ES-I3 (cell line): ENCODE measurements at regions not wholly inside any gene's neighbourhood (a gene's known extent, or its start where the extent isn't known, plus 50 kb on each side); places are given as distances from the start of the nearest gene placed in this dataset.

ENCODE experiments used
- H3K36me3 ChIP-seq: 2 replicates; pipeline ENCODE4 v1.6.1; 2013; ENCODE audit warnings: mild to moderate bottlenecking, low read length, control low read depth, moderate library complexity; ENCODE audit not compliant: insufficient read depth
- H3K4me1 ChIP-seq: 2 replicates; pipeline ENCODE4 v1.6.1; 2013; ENCODE audit warnings: mild to moderate bottlenecking, control low read depth, low read length; ENCODE audit not compliant: insufficient read depth
- H3K9ac ChIP-seq: 2 replicates; pipeline ENCODE4 v1.6.1; 2013; ENCODE audit warnings: low read depth, mild to moderate bottlenecking, low read length, moderate library complexity
- H3K9me3 ChIP-seq: 2 replicates; pipeline ENCODE4 v1.6.1; 2013; ENCODE audit warnings: mild to moderate bottlenecking, low read length, moderate library complexity; ENCODE audit not compliant: control insufficient read depth, insufficient read depth

DNA sequence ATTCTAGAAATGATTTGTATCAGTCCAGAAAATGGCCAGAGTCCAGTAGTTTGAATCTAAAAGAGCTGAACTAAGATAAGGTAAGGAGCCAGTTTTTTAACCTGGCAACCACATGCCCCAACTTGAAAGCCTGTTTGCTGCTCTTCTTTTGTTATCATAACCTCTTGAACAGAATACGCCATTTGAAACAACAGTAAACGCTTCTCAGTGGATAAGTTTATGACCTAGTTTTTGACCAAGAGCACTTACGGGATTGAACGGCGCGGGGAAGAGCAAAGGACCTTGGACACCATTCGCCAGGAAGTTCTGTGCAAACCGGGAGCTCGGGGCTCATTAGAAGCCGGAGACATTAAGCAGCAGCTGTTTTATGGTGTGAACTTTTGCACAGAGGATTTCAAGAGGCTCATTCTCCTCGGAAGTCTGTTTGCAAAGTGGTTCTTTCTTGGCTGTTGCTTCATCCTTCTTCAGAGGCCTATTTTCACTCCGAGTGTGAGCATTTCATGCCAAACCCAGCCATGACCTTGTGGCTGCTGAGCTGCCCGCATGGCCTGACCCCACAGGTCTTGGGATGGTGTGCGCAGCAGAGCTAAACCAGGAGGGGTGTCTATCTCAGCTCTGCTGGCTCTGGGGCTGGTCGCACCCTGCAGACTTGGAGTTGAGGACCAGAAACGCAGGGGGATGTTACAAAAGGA, 215.1 kb downstream of the SOX4 start:
- Histone ChIP-seq H3K9me3 (no peaks in the 10 kb centered on the region), H3K4me1 (peaks cover 11% of the 10 kb centered on the region; the same call in 1 of the 2 replicates), H3K36me3 (peaks cover 5% of the 10 kb centered on the region; the same call in 1 of the 2 replicates), H3K9ac (no peak overlapping the region)

DNA sequence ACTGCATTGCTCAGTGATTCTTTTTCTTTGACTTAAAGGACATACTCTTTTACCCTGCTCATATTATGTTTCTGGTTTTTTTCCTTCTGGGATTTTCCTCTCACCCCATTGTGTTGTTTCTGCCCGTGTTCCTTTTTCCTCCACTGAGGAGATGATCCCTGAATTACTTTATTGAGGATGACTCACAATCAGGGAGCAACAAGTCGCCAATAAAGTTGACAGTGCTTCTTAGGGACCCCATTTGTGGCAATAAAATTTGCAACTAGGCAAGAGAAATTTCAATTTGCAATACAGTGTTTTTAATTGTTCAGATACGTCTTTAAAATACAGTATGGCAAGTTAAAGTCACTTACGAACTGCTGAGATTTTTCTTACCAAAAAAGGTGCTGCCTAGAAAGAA, 217.9 kb downstream of the SOX4 start:
- H3K9ac ChIP-seq = no peak overlapping the region
- H3K36me3 ChIP-seq = peaks cover 5% of the 10 kb centered on the region
- H3K4me1 ChIP-seq = peaks cover 11% of the 10 kb centered on the region; the same call in 1 of the 2 replicates
- no peaks in the 10 kb centered on the region for H3K9me3 ChIP-seq

DNA sequence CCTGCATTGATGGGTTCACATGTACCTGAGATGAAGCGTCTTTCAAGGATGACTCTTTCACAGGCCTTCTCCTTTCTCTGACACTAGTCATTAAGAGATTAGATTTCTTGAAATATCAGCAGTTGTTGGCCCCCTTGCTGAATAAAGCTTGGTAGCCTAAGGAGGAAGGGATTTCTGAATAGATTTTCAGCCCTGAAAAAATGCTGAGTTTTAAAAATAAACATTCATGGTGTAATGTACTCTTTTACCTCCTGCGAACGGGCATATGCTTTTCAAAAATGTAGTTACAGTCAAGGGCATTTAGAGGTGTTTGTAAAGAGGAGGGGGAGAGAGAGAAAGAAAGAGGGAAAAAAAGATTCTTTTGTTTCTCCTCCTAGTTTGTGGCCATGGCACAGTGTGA, 222.7 kb downstream of the SOX4 start:
- H3K9me3 ChIP-seq = no peaks in the 10 kb centered on the region
- H3K9ac ChIP-seq = no peak overlapping the region
- no peaks in the 10 kb centered on the region for H3K4me1 ChIP-seq
- no peaks in the 10 kb centered on the region; the same call in 1 of the 2 replicates for H3K36me3 ChIP-seq

DNA sequence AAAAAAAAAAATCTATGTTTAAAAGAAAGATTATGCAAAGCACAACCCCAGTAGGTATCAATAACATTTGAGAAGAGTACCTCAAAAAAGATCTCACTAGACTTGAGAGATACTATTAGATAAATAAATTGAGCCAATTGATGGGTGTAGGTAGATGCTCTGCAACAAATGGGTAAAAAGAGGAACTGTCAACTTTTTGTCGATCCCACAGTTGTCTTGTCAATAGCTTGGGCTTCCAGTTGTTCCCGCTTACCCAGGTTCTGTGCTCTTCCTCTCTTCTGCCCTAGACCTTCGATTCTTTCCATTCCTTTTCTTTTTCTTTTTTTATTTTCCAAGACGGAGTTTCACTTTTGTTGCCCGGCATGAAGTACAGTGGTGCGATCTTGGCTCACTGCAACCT, 226.9 kb downstream of the SOX4 start:
- H3K4me1 ChIP-seq = peaks cover 19% of the 10 kb centered on the region
- no peak overlapping the region for H3K9ac ChIP-seq
- no peaks in the 10 kb centered on the region for H3K36me3 ChIP-seq

DNA sequence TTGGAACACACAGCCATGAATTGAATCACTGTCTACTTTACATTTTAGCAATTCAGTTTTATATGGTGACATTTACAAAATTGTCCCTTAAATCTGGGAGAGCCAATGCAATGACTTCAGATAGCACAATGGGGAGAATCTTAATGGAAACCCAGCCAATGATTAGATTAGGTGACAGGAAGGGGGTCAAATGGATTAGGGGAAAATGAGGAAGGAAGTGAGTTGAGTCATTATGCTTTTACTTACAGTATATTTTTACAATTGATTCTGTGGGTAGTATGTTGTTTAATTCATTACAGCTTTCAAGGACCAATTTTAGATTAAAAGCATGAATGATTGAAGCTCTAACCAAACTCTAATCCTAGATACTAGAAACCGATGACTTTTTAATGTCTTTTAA, 229.8 kb downstream of the SOX4 start:
- no peaks in the 10 kb centered on the region for H3K36me3 ChIP-seq
- H3K9me3 ChIP-seq = no peaks in the 10 kb centered on the region
- H3K4me1 ChIP-seq = peaks cover 46% of the 10 kb centered on the region
- no peak overlapping the region for H3K9ac ChIP-seq

More for the DNA sequence above, 226.9 kb downstream of the SOX4 start:
- H3K9me3 ChIP-seq = no peaks in the 10 kb centered on the region

DNA sequence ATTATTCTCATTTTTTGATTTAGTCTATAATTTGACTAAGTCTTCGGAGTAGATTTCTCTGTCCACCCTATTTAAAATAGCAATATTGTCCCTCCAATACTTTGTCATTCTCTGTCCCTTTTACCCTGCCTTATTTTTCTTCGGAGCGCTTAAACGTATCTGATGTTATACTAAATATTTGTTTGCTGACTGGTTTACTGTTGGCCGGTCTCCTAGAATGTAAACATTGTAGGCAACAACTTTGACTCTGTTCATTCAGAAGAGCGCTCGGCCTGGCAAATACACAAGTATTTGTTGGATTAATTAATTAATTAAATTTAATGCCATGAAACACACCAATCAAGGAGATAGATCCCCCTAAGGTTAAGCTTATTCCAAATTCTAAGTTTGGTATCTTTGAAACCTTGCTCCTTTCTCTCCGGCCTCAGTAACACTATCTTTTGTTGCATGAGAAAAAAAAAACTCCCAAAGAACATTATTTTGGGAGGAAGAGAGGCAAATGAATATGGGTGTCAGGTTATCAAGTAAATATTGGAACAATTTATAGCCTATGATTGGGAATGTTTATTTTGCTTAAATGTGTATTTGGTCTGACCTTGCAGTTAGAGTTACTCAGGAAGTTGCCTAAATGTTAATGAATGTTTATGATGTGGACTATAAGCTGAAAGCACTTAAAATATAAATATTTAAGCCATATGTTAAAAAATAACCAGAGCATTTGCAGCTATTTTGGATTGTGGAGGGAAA, 231.1 kb downstream of the SOX4 start:
- Histone ChIP-seq H3K36me3 (no peaks in the 10 kb centered on the region), H3K4me1 (peaks cover 51% of the 10 kb centered on the region), H3K9me3 (no peaks in the 10 kb centered on the region), H3K9ac (no peak overlapping the region)

DNA sequence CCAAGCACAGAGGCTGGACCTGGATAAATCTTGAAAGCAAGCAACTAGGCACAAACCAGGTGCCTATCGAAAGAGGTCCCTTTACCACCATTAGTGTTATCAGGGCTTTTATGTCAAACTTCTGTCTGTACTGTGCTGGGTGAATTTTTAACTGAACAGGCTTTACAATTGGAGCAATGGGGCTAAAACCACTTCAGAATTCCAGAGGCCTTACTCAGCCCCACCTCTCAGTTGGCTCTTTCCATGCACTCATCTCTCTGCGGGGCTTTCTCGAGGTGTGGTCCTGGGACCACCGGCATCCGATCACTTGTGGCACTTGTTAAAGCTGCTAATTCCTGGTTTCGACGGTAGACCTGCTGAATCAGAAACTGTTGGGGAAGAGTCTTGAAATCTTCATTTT, 232.5 kb downstream of the SOX4 start:
- peaks cover 53% of the 10 kb centered on the region for H3K4me1 ChIP-seq
- no peaks in the 10 kb centered on the region for H3K36me3 ChIP-seq
- no peaks in the 10 kb centered on the region for H3K9me3 ChIP-seq
- no peak overlapping the region for H3K9ac ChIP-seq

DNA sequence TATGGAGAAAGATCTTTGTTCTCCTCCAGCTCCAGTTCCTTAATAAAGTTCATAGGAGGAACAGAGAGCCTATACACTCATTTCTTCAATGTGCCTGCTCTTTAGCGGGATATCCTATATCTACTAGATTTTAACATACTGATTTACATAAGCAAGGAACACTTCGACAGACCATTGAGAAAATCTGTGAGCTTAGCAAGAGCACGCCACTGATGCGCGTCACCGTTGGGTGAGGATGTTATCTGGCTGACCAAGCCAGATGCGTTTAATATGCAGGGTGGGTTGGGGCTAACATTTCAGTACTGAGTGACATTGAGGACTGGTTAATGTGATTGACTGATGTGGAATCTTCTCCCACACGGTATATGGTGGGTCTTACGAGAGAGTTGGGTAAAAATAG, 233.4 kb downstream of the SOX4 start:
- Histone ChIP-seq H3K36me3 (no peaks in the 10 kb centered on the region), H3K9me3 (no peaks in the 10 kb centered on the region), H3K4me1 (peaks cover 62% of the 10 kb centered on the region), H3K9ac (no peak overlapping the region)

DNA sequence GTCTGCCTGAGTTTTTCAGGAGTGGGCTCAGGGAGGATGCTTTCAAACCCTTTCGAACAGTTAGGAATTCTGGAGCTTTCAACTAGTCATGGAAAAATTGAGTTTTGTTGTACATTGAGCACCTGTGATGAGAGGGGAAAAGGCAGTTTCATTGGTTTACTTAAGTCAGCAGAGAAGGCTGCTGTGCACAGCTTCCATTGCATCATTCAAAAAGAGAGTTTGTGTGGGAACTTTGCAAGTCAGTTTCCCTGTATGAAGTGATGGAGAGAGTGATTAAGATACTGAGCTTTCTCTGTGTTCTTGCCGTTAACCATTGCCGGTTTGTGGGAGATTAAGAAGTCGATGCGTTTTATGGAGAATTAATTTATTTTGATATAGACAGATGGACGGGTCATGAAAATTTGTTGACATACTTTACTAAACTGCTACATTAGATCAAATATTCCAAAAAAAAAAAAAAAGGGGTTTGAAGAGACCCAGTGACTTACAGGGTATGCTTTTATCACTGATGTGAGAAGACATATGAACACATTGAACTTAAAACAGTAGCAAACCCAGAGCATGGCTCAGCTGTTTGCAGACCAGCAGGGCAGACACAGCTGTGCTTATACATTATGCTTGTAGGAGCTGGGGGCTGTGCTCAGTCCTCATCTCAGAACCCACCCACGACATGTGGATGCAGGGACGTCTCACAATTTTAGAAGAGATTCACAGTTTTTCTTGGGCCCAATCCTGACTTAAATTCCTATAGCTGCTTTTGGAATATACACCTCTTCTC, 234.1 kb downstream of the SOX4 start:
- H3K4me1 ChIP-seq = peaks cover 65% of the 10 kb centered on the region
- H3K9ac ChIP-seq = no peak overlapping the region; the same call in 1 of the 2 replicates
- H3K9me3 ChIP-seq = no peaks in the 10 kb centered on the region
- no peaks in the 10 kb centered on the region for H3K36me3 ChIP-seq

DNA sequence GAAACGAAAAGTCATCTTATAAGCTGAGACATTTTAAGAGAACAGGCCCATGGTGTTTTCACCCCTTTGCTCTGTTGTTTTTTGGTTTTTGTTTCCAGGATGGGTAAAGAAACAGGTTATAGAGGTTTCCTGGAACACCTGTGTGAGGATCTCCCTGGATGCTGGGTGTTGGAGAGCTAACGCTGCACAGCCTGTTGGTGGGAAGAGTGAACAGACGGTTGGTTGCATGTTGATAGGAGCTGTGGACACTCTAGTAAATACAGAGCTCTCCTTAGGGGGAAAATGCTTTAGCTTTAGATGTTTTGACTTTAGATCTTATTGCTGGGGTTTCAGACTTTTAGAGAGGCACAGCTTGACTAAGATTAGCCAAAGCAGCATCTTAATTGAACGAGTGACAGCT, 235.2 kb downstream of the SOX4 start:
- Histone ChIP-seq H3K9ac (no peak overlapping the region), H3K4me1 (peaks cover 60% of the 10 kb centered on the region), H3K9me3 (no peaks in the 10 kb centered on the region)

DNA sequence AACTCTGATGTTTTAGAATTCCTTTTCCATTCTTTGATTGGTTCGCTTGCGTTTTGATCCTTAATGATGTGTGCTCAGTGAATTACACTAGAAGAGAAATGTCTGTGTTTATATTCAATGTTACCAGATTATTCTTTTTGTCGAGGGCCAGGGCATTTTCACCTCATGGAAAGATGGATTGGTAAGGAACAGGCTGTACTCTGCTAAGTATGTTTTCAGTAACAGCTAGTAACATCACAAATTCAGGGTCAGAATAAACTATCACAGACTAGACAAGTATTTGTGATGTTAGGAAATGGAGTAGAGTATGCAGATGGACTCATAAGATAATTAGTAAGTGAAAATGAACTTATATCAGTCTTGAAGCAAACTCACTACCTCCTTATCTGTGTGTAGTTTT, 235.6 kb downstream of the SOX4 start:
- peaks cover 56% of the 10 kb centered on the region for H3K4me1 ChIP-seq
- H3K9ac ChIP-seq = no peak overlapping the region
- no peaks in the 10 kb centered on the region for H3K9me3 ChIP-seq
- H3K36me3 ChIP-seq = no peaks in the 10 kb centered on the region

More for the DNA sequence above, 235.2 kb downstream of the SOX4 start:
- no peaks in the 10 kb centered on the region for H3K36me3 ChIP-seq

DNA sequence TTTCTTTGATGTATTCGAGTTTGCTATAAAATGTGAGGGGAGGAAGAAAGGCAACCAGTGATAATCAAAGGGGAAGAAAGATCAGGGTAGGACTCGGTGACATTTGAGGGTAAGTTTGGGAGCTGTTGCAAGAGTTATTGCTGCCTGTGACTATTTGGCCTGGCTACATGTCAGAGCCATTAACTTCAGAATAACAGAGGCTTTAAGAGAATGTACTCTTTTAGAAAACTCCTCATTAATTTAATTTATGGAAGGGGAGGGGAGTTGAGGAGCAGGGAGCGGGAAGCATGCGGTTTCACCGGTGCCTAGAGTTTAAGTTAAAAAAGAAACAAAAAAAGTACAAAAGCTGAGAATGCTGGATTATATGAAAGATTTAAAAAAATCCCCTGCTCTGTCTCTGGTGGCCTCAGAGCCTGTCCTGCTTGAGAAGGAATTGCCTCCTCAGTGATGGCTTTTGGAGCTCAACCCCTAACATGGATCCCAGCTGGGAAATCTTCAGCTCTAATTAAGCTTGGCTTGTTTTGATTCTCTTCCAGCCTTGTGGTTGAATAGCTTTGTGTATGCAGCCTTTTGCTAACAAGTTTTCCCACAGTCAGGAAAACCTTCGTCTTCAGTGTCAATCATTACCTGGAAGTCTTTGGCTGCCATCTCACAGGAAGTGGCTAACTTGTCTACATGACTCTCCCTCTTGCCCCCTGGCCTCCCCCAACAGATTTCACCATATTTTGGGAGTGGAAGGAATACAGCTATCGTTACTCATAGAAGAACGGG, 238.2 kb downstream of the SOX4 start:
- no peaks in the 10 kb centered on the region for H3K9me3 ChIP-seq
- H3K9ac ChIP-seq = no peak overlapping the region
- peaks cover 45% of the 10 kb centered on the region for H3K4me1 ChIP-seq
- H3K36me3 ChIP-seq = no peaks in the 10 kb centered on the region

DNA sequence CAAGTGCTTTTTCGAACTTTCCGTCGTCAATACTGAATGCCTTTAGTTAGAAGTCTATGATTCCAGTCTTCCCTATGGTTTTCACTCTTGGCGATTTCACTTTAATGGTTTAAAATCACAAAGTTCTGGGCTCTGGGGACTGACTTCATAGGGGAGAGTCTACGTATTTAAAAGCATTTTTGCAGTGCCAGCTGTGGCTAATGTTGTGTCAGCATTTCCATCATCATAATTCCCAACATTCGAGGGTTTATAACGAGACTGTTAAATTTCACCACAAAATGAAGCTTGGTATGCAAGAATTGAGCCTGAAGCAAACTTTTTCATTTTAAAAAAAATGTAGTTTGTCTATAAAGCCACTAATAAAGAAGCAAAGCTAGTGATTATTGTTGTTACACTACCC, 242.7 kb downstream of the SOX4 start:
- Histone ChIP-seq H3K9me3 (no peaks in the 10 kb centered on the region), H3K9ac (no peak overlapping the region), H3K36me3 (no peaks in the 10 kb centered on the region), H3K4me1 (peaks cover 35% of the 10 kb centered on the region)
